NT2/D1 (cell line): ENCODE measurements at regions not wholly inside any gene's neighbourhood (a gene's known extent, or its start where the extent isn't known, plus 50 kb on each side); places are given as distances from the start of the nearest gene placed in this dataset.

Experiments used
- DNase-seq: peaks from one replicate; pipeline ENCODE4 v3.0.0-alpha.2; 2011; ENCODE audit warnings: low read depth, low spot score
- H3K27me3 ChIP-seq: 2 replicates; pipeline ENCODE4 v1.6.0; 2011; ENCODE audit warnings: mild to moderate bottlenecking; ENCODE audit not compliant: insufficient read length, insufficient read depth
- H3K36me3 ChIP-seq: 2 replicates; pipeline ENCODE4 v1.6.1; 2011; ENCODE audit warnings: mild to moderate bottlenecking, low read length, mixed read lengths; ENCODE audit not compliant: insufficient read depth, insufficient read length
- H3K4me1 ChIP-seq: 2 replicates; pipeline ENCODE4 v1.5.1; 2011; ENCODE audit not compliant: insufficient read depth, insufficient read length
- H3K4me3 ChIP-seq: 2 replicates; pipeline ENCODE4 v1.5.1; 2011; ENCODE audit warnings: low read depth; ENCODE audit not compliant: insufficient read length
- H3K9ac ChIP-seq: 2 replicates; pipeline ENCODE4 v1.6.0; 2011; ENCODE audit warnings: low read depth; ENCODE audit not compliant: insufficient read length
- H3K9me3 ChIP-seq: 2 replicates; pipeline ENCODE4 v1.5.1; 2011; ENCODE audit warnings: mild to moderate bottlenecking, low read length; ENCODE audit not compliant: insufficient read depth
- SUZ12 ChIP-seq: IDR thresholded peaks from 2 replicates; pipeline ENCODE4 v1.6.1; 2011; ENCODE audit not compliant: insufficient read length, insufficient read depth; ENCODE audit errors: extremely low read depth
- YY1 ChIP-seq: IDR thresholded peaks from 2 replicates; pipeline ENCODE4 v1.6.1; 2011; ENCODE audit not compliant: insufficient read length, insufficient read depth
- ZNF274 ChIP-seq: IDR thresholded peaks from 2 replicates; pipeline ENCODE4 v1.6.1; 2011; ENCODE audit warnings: mild to moderate bottlenecking, low read depth, low read length

- no peak overlapping the region for H3K9ac ChIP-seq
- TF ChIP-seq ZNF274, result no peak
- TF ChIP-seq SUZ12, result no peak
- no peak for TF ChIP-seq YY1
- no peaks in the 10 kb centered on the region for H3K9me3 ChIP-seq
- no peaks in the 10 kb centered on the region for H3K27me3 ChIP-seq
- H3K4me1 ChIP-seq, result no peaks in the 10 kb centered on the region
- no peak overlapping the region for H3K4me3 ChIP-seq
- no peak for DNase-seq
- no peaks in the 10 kb centered on the region for H3K36me3 ChIP-seq
Observed at GRCh38 chr3:99269606-99270351, 368.3 kb upstream of the DCBLD2 start.

GRCh38 chr3:99256788-99257187 is 355.3 kb upstream of the DCBLD2 start:
- H3K9ac ChIP-seq, result no peak overlapping the region
- no peak for DNase-seq
- H3K27me3 ChIP-seq, result no peaks in the 10 kb centered on the region
- H3K9me3 ChIP-seq, result peaks cover 11% of the 10 kb centered on the region; the same call in 1 of the 2 replicates
- TF ChIP-seq YY1, result no peak
- TF ChIP-seq SUZ12, result no peak
- TF ChIP-seq ZNF274, result no peak
- no peaks in the 10 kb centered on the region for H3K4me1 ChIP-seq
- H3K36me3 ChIP-seq, result no peaks in the 10 kb centered on the region
- no peak overlapping the region for H3K4me3 ChIP-seq

GRCh38 chr3:99253963-99254355 is 352.5 kb upstream of the DCBLD2 start:
- no peak for DNase-seq
- Histone ChIP-seq H3K4me3 (no peak overlapping the region), H3K27me3 (no peaks in the 10 kb centered on the region), H3K4me1 (no peaks in the 10 kb centered on the region), H3K9ac (no peak overlapping the region), H3K9me3 (peaks cover 11% of the 10 kb centered on the region; the same call in 1 of the 2 replicates), H3K36me3 (no peaks in the 10 kb centered on the region)
- TF ChIP-seq SUZ12 (no peak), YY1 (no peak), ZNF274 (no peak)

- DNase-seq, result no peak
- no peaks in the 10 kb centered on the region for H3K9me3 ChIP-seq
- no peak overlapping the region for H3K4me3 ChIP-seq
- no peaks in the 10 kb centered on the region for H3K27me3 ChIP-seq
- H3K4me1 ChIP-seq, result no peaks in the 10 kb centered on the region
- TF ChIP-seq YY1 (no peak), ZNF274 (no peak), SUZ12 (no peak)
- H3K36me3 ChIP-seq, result no peaks in the 10 kb centered on the region
- H3K9ac ChIP-seq, result no peak overlapping the region
Observed at GRCh38 chr3:99250821-99251355, 349.4 kb upstream of the DCBLD2 start.

GRCh38 chr3:99250272-99250671 is 348.8 kb upstream of the DCBLD2 start:
- Histone ChIP-seq H3K9ac (no peak overlapping the region), H3K4me3 (no peak overlapping the region), H3K36me3 (no peaks in the 10 kb centered on the region), H3K27me3 (no peaks in the 10 kb centered on the region), H3K9me3 (no peaks in the 10 kb centered on the region), H3K4me1 (no peaks in the 10 kb centered on the region)
- DNase-seq, result no peak
- TF ChIP-seq ZNF274, result no peak

GRCh38 chr3:99249627-99250026 is 348.1 kb upstream of the DCBLD2 start:
- Histone ChIP-seq H3K4me1 (no peaks in the 10 kb centered on the region), H3K36me3 (no peaks in the 10 kb centered on the region), H3K27me3 (no peaks in the 10 kb centered on the region), H3K9me3 (no peaks in the 10 kb centered on the region), H3K4me3 (no peak overlapping the region), H3K9ac (no peak overlapping the region)
- TF ChIP-seq ZNF274, result no peak
- no peak for TF ChIP-seq SUZ12
- TF ChIP-seq YY1, result no peak
- DNase-seq, result no peak

- no peak overlapping the region for H3K9ac ChIP-seq
- DNase-seq, result no peak
- H3K36me3 ChIP-seq, result no peaks in the 10 kb centered on the region
- no peaks in the 10 kb centered on the region for H3K27me3 ChIP-seq
- no peak for TF ChIP-seq SUZ12
- TF ChIP-seq ZNF274, result no peak
- TF ChIP-seq YY1, result no peak
- H3K4me1 ChIP-seq, result no peaks in the 10 kb centered on the region
- no peak overlapping the region for H3K4me3 ChIP-seq
- no peaks in the 10 kb centered on the region for H3K9me3 ChIP-seq
Observed at GRCh38 chr3:99248913-99249312, 347.4 kb upstream of the DCBLD2 start.
